ENCODE measurements at regions not wholly inside any gene's neighbourhood (a gene's known extent, or its start where the extent isn't known, plus 50 kb on each side); places are given as distances from the start of the nearest gene placed in this dataset.

- no peak for DNase-seq
- TF ChIP-seq POLR2A (IDR thresholded peaks at IDR 0.05) (no peak), CTCF (IDR thresholded peaks at IDR 0.05) (no peak)
- Histone ChIP-seq H3K27ac (peak overlapping the region in 1 of 4 donors; percentile 3), H3K4me1 (peaks cover 0 to 17% (median 0%) of the 10 kb centered on the region in 3 donors), H3K9me3 (no peaks in the 10 kb centered on the region), H3K36me3 (no peaks in the 10 kb centered on the region), H3K27me3 (no peaks in the 10 kb centered on the region), H3K4me3 (no peak overlapping the region)
- 5 to 7% methylated on average over 1 of the region's 1 CpG for WGBS, 2 donors
- intact Hi-C loops (cut with DNase I) = no loop called here
Measured at GRCh38 chr15:95604634-95605036, 725.9 kb upstream of the NR2F2 start.

GRCh38 chr15:95605098-95605497 lies 725.4 kb upstream of the NR2F2 start:
- Histone ChIP-seq H3K27me3 (no peaks in the 10 kb centered on the region), H3K9me3 (no peaks in the 10 kb centered on the region), H3K27ac (peak overlapping the region in 1 of 4 donors; percentile 23), H3K4me1 (peaks cover 0 to 17% (median 0%) of the 10 kb centered on the region in 3 donors), H3K36me3 (no peaks in the 10 kb centered on the region), H3K4me3 (no peak overlapping the region)
- intact Hi-C loops (cut with DNase I) = no loop called here
- TF ChIP-seq POLR2A (IDR thresholded peaks at IDR 0.05) (no peak), CTCF (IDR thresholded peaks at IDR 0.05) (no peak)
- no peak for DNase-seq

- DNase-seq = no peak
- WGBS, 2 donors = 87 to 94% methylated on average over 2 of the region's 2 CpGs
- intact Hi-C loops (cut with DNase I) = no loop called here
- Histone ChIP-seq H3K27me3 (no peaks in the 10 kb centered on the region), H3K4me3 (no peak overlapping the region), H3K27ac (no peak overlapping the region), H3K4me1 (peaks cover 0 to 17% (median 0%) of the 10 kb centered on the region in 3 donors), H3K36me3 (no peaks in the 10 kb centered on the region), H3K9me3 (no peaks in the 10 kb centered on the region)
- no peak for TF ChIP-seq CTCF (IDR thresholded peaks at IDR 0.05)
- TF ChIP-seq POLR2A (IDR thresholded peaks at IDR 0.05) = no peak
Measured at GRCh38 chr15:95606551-95606950, 723.9 kb upstream of the NR2F2 start.

GRCh38 chr15:95608371-95608770 lies 722.1 kb upstream of the NR2F2 start:
- H3K9me3 ChIP-seq = no peaks in the 10 kb centered on the region
- no peak overlapping the region for H3K27ac ChIP-seq
- DNase-seq = no peak
- no peak overlapping the region for H3K4me3 ChIP-seq
- H3K4me1 ChIP-seq = peaks cover 0 to 17% (median 0%) of the 10 kb centered on the region in 3 donors
- WGBS, 2 donors = 81 to 89% methylated on average over 4 of the region's 4 CpGs
- intact Hi-C loops (cut with DNase I) = no loop called here
- H3K36me3 ChIP-seq = no peaks in the 10 kb centered on the region
- TF ChIP-seq CTCF (IDR thresholded peaks at IDR 0.05) = no peak
- no peak for TF ChIP-seq POLR2A (IDR thresholded peaks at IDR 0.05)
- H3K27me3 ChIP-seq = no peaks in the 10 kb centered on the region

- Histone ChIP-seq H3K4me1 (peaks cover 0 to 14% (median 0%) of the 10 kb centered on the region in 3 donors), H3K27ac (no peak overlapping the region), H3K4me3 (no peak overlapping the region), H3K9me3 (no peaks in the 10 kb centered on the region), H3K36me3 (no peaks in the 10 kb centered on the region), H3K27me3 (no peaks in the 10 kb centered on the region)
- WGBS, 2 donors = 73 to 75% methylated on average over 3 of the region's 3 CpGs
- TF ChIP-seq CTCF (IDR thresholded peaks at IDR 0.05) (no peak), POLR2A (IDR thresholded peaks at IDR 0.05) (no peak)
- intact Hi-C loops (cut with DNase I) = no loop called here
- DNase-seq = no peak
Measured at GRCh38 chr15:95609096-95609495, 721.4 kb upstream of the NR2F2 start.
